Endothelial cell of umbilical vein (primary cell): ENCODE measurements at regions not wholly inside any gene's neighbourhood (a gene's known extent, or its start where the extent isn't known, plus 50 kb on each side); places are given as distances from the start of the nearest gene placed in this dataset.

ENCODE experiments used
- BruUV-seq: library from RNA; stranded (reverse); fragments of 400-500 nt; replicated peaks from 2 replicates; lab custom pipeline; 2021; lab: Mats Ljungman, UMichigan
- CTCF ChIA-PET: fragments of 300-600, 350-600 bp; sonication (Branson Sonifier 250); formaldehyde crosslinking; loops from one replicate; lab custom pipeline; 2021; ENCODE audit warnings: antibody characterized with exemption, inconsistent platforms; lab: Charles Lee
- POLR2A ChIA-PET: fragments of 300-600, 350-600 bp; sonication (Branson Sonifier 250); formaldehyde crosslinking; loops from one replicate; lab custom pipeline; 2021; ENCODE audit warnings: antibody characterized with exemption, inconsistent platforms; lab: Charles Lee
- DNase-seq: peaks from one replicate; pipeline ENCODE4 v3.0.0-alpha.2; 2011; ENCODE audit warnings: low read depth, low spot score
- FAIRE-seq: peaks from 2 replicates; lab custom pipeline; 2011; peaks lifted over from hg19 to GRCh38; lab: Jason Lieb, UNC
- H2AFZ ChIP-seq: 2 replicates; pipeline ENCODE4 v1.6.0; 2012; ENCODE audit warnings: low read depth, low read length, control low read depth, inconsistent platforms
- H3K27ac ChIP-seq: 2 replicates; pipeline ENCODE4 v1.5.1; 2011; ENCODE audit warnings: low read depth, mild to moderate bottlenecking, control low read depth, low read length, moderate library complexity; ENCODE audit not compliant: insufficient read depth
- H3K27me3 ChIP-seq, 2 experiments: 2 replicates each; pipeline versions ENCODE4 v1.6.0 to v1.6.1; 2011; ENCODE audit warnings: low read length in 2 of 2, mixed read lengths in 1 of 2; ENCODE audit not compliant: control insufficient read depth in 2 of 2, insufficient read depth in 2 of 2
- H3K36me3 ChIP-seq, 2 experiments: 2 replicates in 1 of 2; 3 replicates in 1 of 2; pipeline ENCODE4 v1.5.1; 2011; ENCODE audit warnings: low read length in 2 of 2, mild to moderate bottlenecking in 1 of 2, moderate library complexity in 1 of 2; ENCODE audit not compliant: control insufficient read depth in 2 of 2, insufficient read depth in 2 of 2; ENCODE audit errors: extremely low read depth in 1 of 2
- H3K4me1 ChIP-seq: 3 replicates; pipeline ENCODE4 v1.5.1; 2011; ENCODE audit warnings: mild to moderate bottlenecking, low read length; ENCODE audit not compliant: control insufficient read depth, insufficient read depth; ENCODE audit errors: extremely low read depth
- H3K4me2 ChIP-seq: 2 replicates; pipeline ENCODE4 v1.6.1; 2011; ENCODE audit warnings: low read length, control low read depth, mixed read lengths; ENCODE audit not compliant: insufficient read depth
- H3K4me3 ChIP-seq, 3 experiments: fragments of 200-600 bp in 1 of 3; sonication (generic), shearing (Covaris generic) in 1 of 3; replicated peaks in 1 of 3; 2 replicates each; pipeline ENCODE4 v1.5.1; 2011 to 2016; ENCODE audit warnings: control low read depth in 3 of 3, low read length in 3 of 3, mild to moderate bottlenecking in 2 of 3, inconsistent platforms in 1 of 3, low read depth in 1 of 3, moderate library complexity in 1 of 3; ENCODE audit not compliant: insufficient read depth in 1 of 3
- H3K79me2 ChIP-seq: 2 replicates; pipeline ENCODE4 v1.6.0; 2012; ENCODE audit warnings: low read length, inconsistent platforms; ENCODE audit not compliant: control insufficient read depth, insufficient read depth
- H3K9ac ChIP-seq: replicated peaks from 2 replicates; pipeline ENCODE3; 2011; ENCODE audit warnings: low read length, control low read depth; ENCODE audit not compliant: insufficient read depth; ENCODE audit errors: extremely low read depth
- H3K9me1 ChIP-seq: replicated peaks from 3 replicates; pipeline ENCODE4 v1.6.0; 2011; ENCODE audit warnings: mild to moderate bottlenecking, low read length; ENCODE audit not compliant: control insufficient read depth, insufficient read depth; ENCODE audit errors: extremely low read depth
- H3K9me3 ChIP-seq: replicated peaks from 2 replicates; pipeline ENCODE4 v1.5.1; 2012; ENCODE audit warnings: low read length, inconsistent platforms; ENCODE audit not compliant: control insufficient read depth, insufficient read depth
- H4K20me1 ChIP-seq: replicated peaks from 2 replicates; pipeline ENCODE3; 2011; ENCODE audit warnings: mild to moderate bottlenecking, low read length; ENCODE audit not compliant: control insufficient read depth, insufficient read depth; ENCODE audit errors: extremely low read depth
- CTCF ChIP-seq, 2 donors: IDR thresholded peaks; 1 replicate in 1 of 2; 2 replicates in 1 of 2; pipeline ENCODE4 v1.5.1; 2011; ENCODE audit warnings: low read length in 2 of 2, mild to moderate bottlenecking in 2 of 2, moderate library complexity in 2 of 2, control low read depth in 1 of 2, inconsistent platforms in 1 of 2, low read depth in 1 of 2; ENCODE audit not compliant: insufficient read depth in 1 of 2; ENCODE audit errors: extremely low read depth in 1 of 2
- EZH2 ChIP-seq: IDR thresholded peaks from 2 replicates; pipeline ENCODE4 v1.6.1; 2012; ENCODE audit warnings: borderline replicate concordance, low read depth, mild to moderate bottlenecking, moderate library complexity, low read length, inconsistent platforms; ENCODE audit not compliant: severe bottlenecking
- FOS ChIP-seq: IDR thresholded peaks from 2 replicates; pipeline ENCODE4 v1.6.1; 2011; ENCODE audit warnings: mild to moderate bottlenecking, low read length, moderate library complexity, borderline replicate concordance; ENCODE audit not compliant: insufficient read depth
- GATA2 ChIP-seq: IDR thresholded peaks from 2 replicates; pipeline ENCODE4 v1.7.0; 2011; ENCODE audit warnings: low read depth, mild to moderate bottlenecking, moderate library complexity, mixed read lengths, low read length; ENCODE audit not compliant: insufficient read length, insufficient read depth
- JUN ChIP-seq: IDR thresholded peaks from 2 replicates; pipeline ENCODE4 v1.6.1; 2011; ENCODE audit warnings: borderline replicate concordance, low read depth; ENCODE audit not compliant: insufficient read length, insufficient read depth
- MAX ChIP-seq: IDR thresholded peaks from 2 replicates; pipeline ENCODE4 v1.6.1; 2011; ENCODE audit not compliant: insufficient read depth, insufficient read length
- MYC ChIP-seq: IDR thresholded peaks from one replicate; pipeline ENCODE4 v1.6.1; 2011; ENCODE audit warnings: mild to moderate bottlenecking, low read depth, low read length
- POLR2A ChIP-seq: IDR thresholded peaks from 2 replicates; pipeline ENCODE4 v1.6.1; 2012; ENCODE audit warnings: low read depth, mild to moderate bottlenecking, control low read depth, low read length
- POLR2AphosphoS5 ChIP-seq: IDR thresholded peaks from 2 replicates; pipeline ENCODE4 v1.6.1; 2012; ENCODE audit warnings: low read depth, mild to moderate bottlenecking, control low read depth, low read length, moderate library complexity; ENCODE audit not compliant: insufficient read depth
- dilution Hi-C: fragments of 300-500 bp; cut with MboI; formaldehyde crosslinking; loops from one replicate; pipeline ENCODE4 v1.15.0; 2019; ENCODE audit warnings: low sequenced_read_pairs; ENCODE audit not compliant: extremely low pct_ligation_motif_present
- intact Hi-C: fragments of 100-400 bp; cut with micrococcal nuclease; formaldehyde crosslinking; loops from one replicate; pipeline ENCODE4 v1.10.0; 2022

DNA sequence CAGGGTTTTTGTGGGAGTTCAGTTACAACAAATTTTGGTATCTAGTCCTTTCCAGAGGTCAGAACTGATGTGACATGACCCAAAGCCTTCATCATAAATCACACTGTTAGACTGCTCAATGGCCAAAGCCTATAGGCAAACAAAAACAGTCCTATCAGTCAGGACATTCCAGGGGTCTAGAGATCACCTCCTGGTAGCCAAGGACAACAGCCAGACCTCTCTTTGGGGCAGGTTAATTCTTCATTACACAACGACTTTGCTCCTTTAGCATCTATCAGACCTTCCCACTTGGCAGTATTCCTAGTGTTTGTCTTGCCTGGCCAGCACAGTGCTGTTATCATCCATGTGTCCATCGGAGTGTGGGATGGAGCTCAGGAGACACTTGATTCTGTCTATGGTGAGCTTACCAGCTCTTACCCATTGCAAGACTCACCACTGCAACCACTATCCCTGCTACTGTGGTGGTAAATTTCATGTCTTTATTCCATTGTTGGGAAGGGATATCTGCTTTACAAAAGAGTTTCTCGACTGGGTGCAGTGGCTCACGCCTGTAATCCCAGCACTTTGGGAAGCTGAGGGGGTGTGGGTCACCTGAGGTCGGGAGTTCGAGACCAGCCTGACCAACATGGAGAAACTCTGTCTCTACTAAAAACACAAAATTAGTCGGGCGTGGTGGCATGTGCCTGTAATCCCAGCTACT, 95.5 kb upstream of the DHX40 start:
- Histone ChIP-seq H3K4me2 (no peak overlapping the region), H3K4me3 (no peak overlapping the region), H3K9ac (no peak overlapping the region), H3K4me1 (no peaks in the 10 kb centered on the region), H3K27me3 (no peaks in the 10 kb centered on the region), H2AFZ (no peak overlapping the region), H4K20me1 (no peaks in the 10 kb centered on the region), H3K27ac (no peak overlapping the region), H3K36me3 (no peaks in the 10 kb centered on the region), H3K9me3 (no peaks in the 10 kb centered on the region), H3K9me1 (no peaks in the 10 kb centered on the region), H3K79me2 (no peaks in the 10 kb centered on the region)
- no TSS peak for BruUV-seq
- dilution Hi-C loops, result no loop called here
- TF ChIP-seq JUN (no peak), FOS (no peak), POLR2AphosphoS5 (no peak), MAX (no peak), GATA2 (no peak), POLR2A (no peak), CTCF (IDR thresholded peaks at IDR 0.05; ENCODE audit: extremely low read depth in 1 of 2, insufficient read depth in 1 of 2, low read depth in 1 of 2, low read length in 2 of 2) (no peak), EZH2 (no peak), MYC (no peak)
- no peak for DNase-seq
- intact Hi-C loops, result no loop called here
- ChIA-PET CTCF (interaction anchor here (1.1 kb wide), 1 partner anchor 140 kb away, joined by 3 read pairs; no protein-coding TSS in a partner anchor), POLR2A (no interaction called here)
- no peak for FAIRE-seq
